GM12878 (cell line): ENCODE measurements at regions not wholly inside any gene's neighbourhood (a gene's known extent, or its start where the extent isn't known, plus 50 kb on each side); places are given as distances from the start of the nearest gene placed in this dataset.

Experiments used
- KDM1A ChIP-seq: fragments of 200-600 bp; sonication (generic); IDR thresholded peaks from 2 replicates; pipeline ENCODE4 v1.6.1; 2016; ENCODE audit warnings: borderline replicate concordance
- POLR2A ChIP-seq: IDR thresholded peaks from 2 replicates; pipeline ENCODE4 v1.6.1; 2011; ENCODE audit warnings: low read depth, mild to moderate bottlenecking, low read length
- ZBTB40 ChIP-seq: fragments of 450-650 bp; IDR thresholded peaks from 2 replicates; pipeline ENCODE4 v1.6.1; 2016; ENCODE audit warnings: mild to moderate bottlenecking, moderate library complexity, borderline replicate concordance
- TF ChIP-seq, protein P1 (sequence below), 3 experiments: IDR thresholded peaks in 2 of 3; conservative IDR thresholded peaks in 1 of 3; 2 replicates each; pipeline ENCODE4 v1.5.1; 2011; ENCODE audit warnings: low read depth in 3 of 3, low read length in 3 of 3, mild to moderate bottlenecking in 3 of 3, control low read depth in 2 of 3, moderate library complexity in 2 of 3, inconsistent platforms in 1 of 3, mixed read lengths in 1 of 3; ENCODE audit not compliant: control insufficient read depth in 2 of 3, insufficient read depth in 1 of 3; ENCODE audit errors: extremely low read depth in 1 of 3

DNA sequence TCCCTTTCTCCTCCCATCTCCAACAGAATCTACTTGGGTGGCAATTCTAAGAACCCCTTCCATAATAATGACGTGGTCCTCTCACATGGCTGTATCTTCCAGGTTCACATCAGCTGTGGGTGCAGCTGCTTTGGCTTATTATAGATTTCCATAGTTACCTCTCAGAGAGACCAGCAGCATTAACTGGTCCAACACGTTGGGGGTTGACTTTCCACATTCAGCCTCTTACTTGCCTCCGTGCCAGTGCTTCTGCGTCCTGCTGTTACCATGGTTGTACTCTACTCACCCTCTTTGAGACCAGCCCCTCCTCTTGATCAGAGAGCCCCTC, 570.7 kb downstream of the PLCL1 start:
- no peak for TF ChIP-seq POLR2A
- no peak for TF ChIP-seq KDM1A
- TF ChIP-seq, protein P1, sequence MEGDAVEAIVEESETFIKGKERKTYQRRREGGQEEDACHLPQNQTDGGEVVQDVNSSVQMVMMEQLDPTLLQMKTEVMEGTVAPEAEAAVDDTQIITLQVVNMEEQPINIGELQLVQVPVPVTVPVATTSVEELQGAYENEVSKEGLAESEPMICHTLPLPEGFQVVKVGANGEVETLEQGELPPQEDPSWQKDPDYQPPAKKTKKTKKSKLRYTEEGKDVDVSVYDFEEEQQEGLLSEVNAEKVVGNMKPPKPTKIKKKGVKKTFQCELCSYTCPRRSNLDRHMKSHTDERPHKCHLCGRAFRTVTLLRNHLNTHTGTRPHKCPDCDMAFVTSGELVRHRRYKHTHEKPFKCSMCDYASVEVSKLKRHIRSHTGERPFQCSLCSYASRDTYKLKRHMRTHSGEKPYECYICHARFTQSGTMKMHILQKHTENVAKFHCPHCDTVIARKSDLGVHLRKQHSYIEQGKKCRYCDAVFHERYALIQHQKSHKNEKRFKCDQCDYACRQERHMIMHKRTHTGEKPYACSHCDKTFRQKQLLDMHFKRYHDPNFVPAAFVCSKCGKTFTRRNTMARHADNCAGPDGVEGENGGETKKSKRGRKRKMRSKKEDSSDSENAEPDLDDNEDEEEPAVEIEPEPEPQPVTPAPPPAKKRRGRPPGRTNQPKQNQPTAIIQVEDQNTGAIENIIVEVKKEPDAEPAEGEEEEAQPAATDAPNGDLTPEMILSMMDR (IDR thresholded peaks at IDR 0.05 in 2 of 3, conservative IDR thresholded peaks at IDR 0.05 in 1 of 3; ENCODE audit: control insufficient read depth in 2 of 3, extremely low read depth in 1 of 3, insufficient read depth in 1 of 3, low read depth in 3 of 3, low read length in 3 of 3): no peak
- TF ChIP-seq ZBTB40: no peak
